ENCODE measurements at regions not wholly inside any gene's neighbourhood (a gene's known extent, or its start where the extent isn't known, plus 50 kb on each side); places are given as distances from the start of the nearest gene placed in this dataset.

DNA sequence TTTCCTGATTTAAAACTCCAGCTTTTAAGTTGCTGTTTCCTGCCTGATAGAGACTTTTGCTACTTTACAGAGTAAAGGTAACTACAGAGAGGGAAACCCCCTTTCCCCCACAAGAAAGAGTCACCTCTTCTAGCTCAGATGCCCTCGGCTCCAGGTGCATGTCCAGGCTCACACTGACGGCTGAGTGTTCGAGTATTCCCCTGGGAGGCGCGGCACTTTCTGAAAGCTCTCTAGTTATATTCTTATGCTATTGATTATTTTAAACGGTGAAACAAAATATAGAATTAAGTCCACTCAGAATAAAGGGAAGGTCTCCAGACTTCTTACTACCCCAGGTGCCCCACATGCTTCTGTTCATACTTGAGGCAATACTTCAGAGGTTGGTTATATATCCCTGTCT lies 160.3 kb upstream of the FMN2 start:
- no peaks in the 10 kb centered on the region for H3K27me3 ChIP-seq (ENCODE audit: insufficient read depth, poor library complexity, severe bottlenecking)
- no peak for DNase-seq (ENCODE audit: low read depth in 1 of 2, low spot score in 1 of 2)
- no peak overlapping the region for H3K27ac ChIP-seq (replicated peaks)
- no peak overlapping the region for H3K4me3 ChIP-seq (replicated peaks; ENCODE audit: insufficient read depth, low read length)
- TF ChIP-seq CTCF (IDR thresholded peaks at IDR 0.05; ENCODE audit: insufficient read depth, low read length): no peak

DNA sequence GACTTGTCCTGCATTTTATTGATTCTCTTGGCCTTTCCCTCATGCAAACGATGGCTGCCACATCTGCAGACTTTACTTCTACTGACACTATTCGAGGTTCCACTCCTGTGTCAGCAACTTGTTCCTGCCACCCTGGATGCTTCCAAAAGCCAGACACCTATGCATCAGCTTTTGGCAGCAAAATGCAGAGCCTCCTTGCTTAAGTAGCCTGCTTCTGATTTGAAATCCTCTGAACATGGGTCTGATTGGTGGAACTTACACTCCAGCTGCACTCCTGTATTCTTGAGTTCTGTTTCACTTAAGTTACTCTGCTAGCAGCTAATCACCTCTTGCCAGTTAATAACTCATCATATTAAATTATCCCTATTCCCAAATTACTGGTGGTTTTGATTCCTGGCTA lies 152.1 kb upstream of the FMN2 start:
- TF ChIP-seq GABPA (IDR thresholded peaks at IDR 0.05; ENCODE audit: low read depth): no peak
- TF ChIP-seq SPI1 (IDR thresholded peaks at IDR 0.05; ENCODE audit: borderline replicate concordance, low read depth): no peak
- TF ChIP-seq, protein P1, sequence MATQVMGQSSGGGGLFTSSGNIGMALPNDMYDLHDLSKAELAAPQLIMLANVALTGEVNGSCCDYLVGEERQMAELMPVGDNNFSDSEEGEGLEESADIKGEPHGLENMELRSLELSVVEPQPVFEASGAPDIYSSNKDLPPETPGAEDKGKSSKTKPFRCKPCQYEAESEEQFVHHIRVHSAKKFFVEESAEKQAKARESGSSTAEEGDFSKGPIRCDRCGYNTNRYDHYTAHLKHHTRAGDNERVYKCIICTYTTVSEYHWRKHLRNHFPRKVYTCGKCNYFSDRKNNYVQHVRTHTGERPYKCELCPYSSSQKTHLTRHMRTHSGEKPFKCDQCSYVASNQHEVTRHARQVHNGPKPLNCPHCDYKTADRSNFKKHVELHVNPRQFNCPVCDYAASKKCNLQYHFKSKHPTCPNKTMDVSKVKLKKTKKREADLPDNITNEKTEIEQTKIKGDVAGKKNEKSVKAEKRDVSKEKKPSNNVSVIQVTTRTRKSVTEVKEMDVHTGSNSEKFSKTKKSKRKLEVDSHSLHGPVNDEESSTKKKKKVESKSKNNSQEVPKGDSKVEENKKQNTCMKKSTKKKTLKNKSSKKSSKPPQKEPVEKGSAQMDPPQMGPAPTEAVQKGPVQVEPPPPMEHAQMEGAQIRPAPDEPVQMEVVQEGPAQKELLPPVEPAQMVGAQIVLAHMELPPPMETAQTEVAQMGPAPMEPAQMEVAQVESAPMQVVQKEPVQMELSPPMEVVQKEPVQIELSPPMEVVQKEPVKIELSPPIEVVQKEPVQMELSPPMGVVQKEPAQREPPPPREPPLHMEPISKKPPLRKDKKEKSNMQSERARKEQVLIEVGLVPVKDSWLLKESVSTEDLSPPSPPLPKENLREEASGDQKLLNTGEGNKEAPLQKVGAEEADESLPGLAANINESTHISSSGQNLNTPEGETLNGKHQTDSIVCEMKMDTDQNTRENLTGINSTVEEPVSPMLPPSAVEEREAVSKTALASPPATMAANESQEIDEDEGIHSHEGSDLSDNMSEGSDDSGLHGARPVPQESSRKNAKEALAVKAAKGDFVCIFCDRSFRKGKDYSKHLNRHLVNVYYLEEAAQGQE (IDR thresholded peaks at IDR 0.05; ENCODE audit: insufficient replicate concordance, low read depth): no peak
- TF ChIP-seq POLR2AphosphoS5 (IDR thresholded peaks at IDR 0.05; ENCODE audit: low read depth): no peak
- no peak for TF ChIP-seq CTCF (IDR thresholded peaks at IDR 0.05; ENCODE audit: insufficient read depth, low read length)
- Histone ChIP-seq H3K27me3 (ENCODE audit: insufficient read depth, poor library complexity, severe bottlenecking) (no peaks in the 10 kb centered on the region), H3K27ac (replicated peaks) (no peak overlapping the region), H3K4me3 (replicated peaks; ENCODE audit: insufficient read depth, low read length) (no peak overlapping the region)
- DNase-seq (ENCODE audit: low read depth in 1 of 2, low spot score in 1 of 2): no peak

GRCh38 chr1:239943761-239944160 lies 147.9 kb upstream of the FMN2 start:
- no peaks in the 10 kb centered on the region for H3K27me3 ChIP-seq (ENCODE audit: insufficient read depth, poor library complexity, severe bottlenecking)
- TF ChIP-seq GABPA (IDR thresholded peaks at IDR 0.05; ENCODE audit: low read depth) (no peak), POLR2AphosphoS5 (IDR thresholded peaks at IDR 0.05; ENCODE audit: low read depth) (no peak), CTCF (IDR thresholded peaks at IDR 0.05; ENCODE audit: insufficient read depth, low read length) (no peak), SPI1 (IDR thresholded peaks at IDR 0.05; ENCODE audit: borderline replicate concordance, low read depth) (no peak)
- TF ChIP-seq, protein P1 (IDR thresholded peaks at IDR 0.05; ENCODE audit: insufficient replicate concordance, low read depth): no peak
- no peak overlapping the region for H3K4me3 ChIP-seq (replicated peaks; ENCODE audit: insufficient read depth, low read length)
- no peak for DNase-seq (ENCODE audit: low read depth in 1 of 2, low spot score in 1 of 2)
- H3K27ac ChIP-seq (replicated peaks): no peak overlapping the region

- H3K27ac ChIP-seq (replicated peaks): no peak overlapping the region
- DNase-seq (ENCODE audit: low read depth in 1 of 2, low spot score in 1 of 2): peak in 1 of 2 experiments; percentile 28
- H3K27me3 ChIP-seq (ENCODE audit: insufficient read depth, poor library complexity, severe bottlenecking): no peaks in the 10 kb centered on the region
- no peak overlapping the region for H3K4me3 ChIP-seq (replicated peaks; ENCODE audit: insufficient read depth, low read length)
- TF ChIP-seq SPI1 (IDR thresholded peaks at IDR 0.05; ENCODE audit: borderline replicate concordance, low read depth) (peak; percentile 98), GABPA (IDR thresholded peaks at IDR 0.05; ENCODE audit: low read depth) (no peak)
Measured at GRCh38 chr1:239944666-239945065, 147.0 kb upstream of the FMN2 start.
